Activated naive CD8-positive, alpha-beta T cell (primary cell): ENCODE measurements at regions not wholly inside any gene's neighbourhood (a gene's known extent, or its start where the extent isn't known, plus 50 kb on each side); places are given as distances from the start of the nearest gene placed in this dataset.
"Not testable (repeated sequence)": the region's sequence is repeated elsewhere in the genome, so short reads cannot be mapped to it uniquely, and the experiment has no call there.

ENCODE experiments used
- H3K27ac Mint-ChIP-seq: one replicate; pipeline ENCODE4 v1.8.0; 2021; ENCODE audit warnings: mixed read lengths
- H3K27me3 Mint-ChIP-seq: one replicate; pipeline ENCODE4 v1.8.0; 2021; ENCODE audit warnings: mixed read lengths
- H3K36me3 Mint-ChIP-seq: one replicate; pipeline ENCODE4 v1.8.0; 2021; ENCODE audit warnings: mixed read lengths
- H3K4me1 Mint-ChIP-seq: one replicate; pipeline ENCODE4 v1.8.0; 2021; ENCODE audit warnings: low read depth, mixed read lengths
- H3K4me3 Mint-ChIP-seq: one replicate; pipeline ENCODE4 v1.8.0; 2021; ENCODE audit warnings: mild to moderate bottlenecking, mixed read lengths
- H3K9me3 Mint-ChIP-seq: one replicate; pipeline ENCODE4 v1.8.0; 2021; ENCODE audit warnings: low read depth, mixed read lengths

DNA sequence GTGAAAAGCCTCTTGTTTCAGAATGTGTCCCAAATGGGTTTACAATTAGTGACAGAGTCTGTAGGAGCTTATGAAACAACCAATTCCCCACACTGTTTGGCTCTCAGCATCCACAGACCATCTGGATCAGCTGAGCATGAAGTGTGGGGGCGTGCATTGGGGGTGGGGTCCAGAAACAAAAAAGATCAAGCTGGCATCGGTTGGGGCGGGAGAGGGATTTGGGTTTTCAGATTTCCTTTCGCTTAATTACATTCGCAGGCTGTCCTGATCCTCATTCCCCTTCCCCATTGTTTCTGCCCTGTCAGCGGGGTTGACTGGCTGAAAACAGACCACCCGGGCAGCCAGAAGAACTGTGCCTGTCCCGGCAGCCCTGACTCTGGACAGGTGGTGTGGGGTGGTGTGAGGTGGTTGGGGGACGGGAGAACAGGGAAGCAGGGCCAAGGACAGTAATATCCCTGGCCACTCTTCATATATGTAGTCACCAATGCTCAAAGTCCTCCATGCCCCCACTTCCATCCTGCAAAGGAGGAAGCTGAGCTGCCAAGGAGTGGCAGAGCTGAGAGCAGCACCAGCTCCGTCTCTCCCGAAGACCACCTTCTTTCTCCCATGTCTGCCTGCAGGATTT is 92.0 kb downstream of the IER5 start:
- H3K36me3 Mint-ChIP-seq, result no peaks in the 10 kb centered on the region
- peaks cover 13% of the 10 kb centered on the region for H3K4me1 Mint-ChIP-seq
- H3K4me3 Mint-ChIP-seq, result no peak overlapping the region
- no peak overlapping the region for H3K27ac Mint-ChIP-seq
- H3K9me3 Mint-ChIP-seq, result no peaks in the 10 kb centered on the region
- H3K27me3 Mint-ChIP-seq, result no peaks in the 10 kb centered on the region

DNA sequence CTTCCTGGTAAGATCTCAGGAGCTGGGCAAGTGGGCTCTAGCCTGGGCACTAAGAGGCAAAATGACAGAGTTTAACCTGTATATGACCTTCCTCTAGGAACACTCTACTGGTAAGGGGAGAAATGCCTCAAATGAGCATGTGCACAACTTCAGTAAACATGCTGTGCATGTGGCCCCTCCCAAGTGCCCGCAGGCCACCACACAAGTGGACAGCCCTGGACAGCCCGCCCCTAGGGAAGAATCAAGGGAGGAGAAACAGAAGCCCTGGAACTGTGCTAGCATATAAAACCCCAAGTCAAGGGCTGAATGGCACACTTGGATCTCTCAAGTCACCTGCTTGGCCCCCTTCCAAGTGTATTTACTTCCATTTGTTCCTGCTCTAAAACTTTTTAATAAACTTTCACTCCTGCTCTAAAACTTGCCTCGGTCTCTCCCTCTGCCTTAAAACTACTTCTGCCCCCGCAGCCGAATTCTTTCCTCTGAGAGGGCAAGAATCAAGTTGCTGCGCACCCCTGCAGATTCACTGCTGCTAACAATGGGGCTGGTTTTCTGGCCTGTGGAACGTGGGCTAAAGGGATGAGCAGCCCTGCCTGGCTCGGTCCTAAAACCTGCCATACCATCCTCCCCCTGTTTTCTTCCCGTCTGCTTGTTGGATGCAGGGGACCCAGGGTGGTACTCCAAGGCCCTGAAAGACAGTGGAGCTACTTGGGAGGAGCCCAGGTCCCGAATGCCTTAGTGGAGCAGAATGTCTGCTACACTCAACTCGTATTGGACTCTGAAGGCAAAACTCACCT is 93.5 kb downstream of the IER5 start:
- Mint-ChIP-seq H3K4me3 (no peak overlapping the region), H3K4me1 (peaks cover 13% of the 10 kb centered on the region), H3K36me3 (no peaks in the 10 kb centered on the region), H3K27ac (no peak overlapping the region), H3K27me3 (peaks cover 2% of the 10 kb centered on the region), H3K9me3 (no peaks in the 10 kb centered on the region)

DNA sequence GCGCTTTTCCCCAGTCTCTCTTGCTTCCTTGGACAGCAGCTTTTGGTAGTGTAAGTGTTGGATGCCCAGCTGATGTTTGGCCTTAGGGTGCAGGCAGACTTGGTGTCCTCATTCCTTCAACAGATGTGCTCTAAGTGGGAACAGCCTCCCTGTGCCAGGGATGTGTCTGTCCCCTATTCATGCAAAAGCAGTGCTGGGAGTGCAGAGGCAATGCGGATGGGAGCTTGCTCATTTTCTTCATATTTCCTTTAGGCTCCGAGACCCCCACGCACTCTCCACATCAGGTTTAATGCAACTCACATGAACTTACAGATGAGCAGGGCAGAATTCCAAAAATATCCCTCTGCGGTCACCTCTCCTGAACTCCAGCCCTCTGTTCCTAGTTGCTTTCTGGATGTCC is 96.1 kb downstream of the IER5 start:
- Mint-ChIP-seq H3K4me1 (peaks cover 8% of the 10 kb centered on the region), H3K9me3 (no peaks in the 10 kb centered on the region), H3K27me3 (peaks cover 2% of the 10 kb centered on the region), H3K36me3 (no peaks in the 10 kb centered on the region), H3K4me3 (no peak overlapping the region), H3K27ac (no peak overlapping the region)

DNA sequence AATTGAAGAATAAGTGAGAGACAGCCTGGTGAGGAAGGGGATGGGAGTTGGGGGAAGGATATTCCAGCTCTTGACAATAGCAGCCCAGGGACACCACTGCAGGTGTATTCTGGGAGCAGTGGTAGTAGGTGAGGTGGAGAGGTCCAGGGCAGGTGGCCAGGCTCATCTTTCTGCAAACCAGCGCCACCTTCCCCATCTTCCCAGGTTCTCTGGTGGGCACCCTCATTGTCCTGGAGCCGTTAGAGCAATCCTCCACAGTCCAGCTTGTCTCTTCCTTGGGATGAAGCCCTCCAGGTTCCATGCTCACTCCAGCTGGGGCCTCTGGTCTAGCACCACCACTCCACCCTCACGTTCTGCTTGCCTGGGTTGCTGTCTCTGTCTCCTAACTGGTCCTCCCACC is 97.0 kb downstream of the IER5 start:
- no peaks in the 10 kb centered on the region for H3K36me3 Mint-ChIP-seq
- no peaks in the 10 kb centered on the region for H3K9me3 Mint-ChIP-seq
- no peaks in the 10 kb centered on the region for H3K4me1 Mint-ChIP-seq
- H3K27me3 Mint-ChIP-seq, result peaks cover 2% of the 10 kb centered on the region
- no peak overlapping the region for H3K4me3 Mint-ChIP-seq
- H3K27ac Mint-ChIP-seq, result no peak overlapping the region

DNA sequence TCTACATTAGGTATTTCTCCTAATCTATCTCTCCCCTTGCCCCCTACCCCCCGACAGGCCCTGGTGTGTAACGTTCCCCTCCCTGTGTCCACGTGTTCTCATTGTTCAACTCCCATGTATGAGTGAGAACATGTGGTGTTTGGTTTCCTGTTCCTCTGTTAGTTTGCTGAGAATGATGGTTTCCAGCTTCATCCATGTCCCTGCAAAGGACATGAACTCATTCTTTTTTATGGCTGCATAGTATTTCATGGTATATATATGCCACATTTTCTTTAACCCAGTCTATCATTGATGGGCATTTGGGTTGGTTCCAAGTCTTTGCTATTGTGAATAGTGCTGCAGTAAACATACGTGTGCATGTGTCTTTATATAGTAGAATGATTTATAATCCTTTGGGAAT is 97.6 kb downstream of the IER5 start:
- H3K36me3 Mint-ChIP-seq, H3K4me1 Mint-ChIP-seq, H3K27me3 Mint-ChIP-seq, H3K27ac Mint-ChIP-seq, H3K9me3 Mint-ChIP-seq, H3K4me3 Mint-ChIP-seq: not testable (repeated sequence)

DNA sequence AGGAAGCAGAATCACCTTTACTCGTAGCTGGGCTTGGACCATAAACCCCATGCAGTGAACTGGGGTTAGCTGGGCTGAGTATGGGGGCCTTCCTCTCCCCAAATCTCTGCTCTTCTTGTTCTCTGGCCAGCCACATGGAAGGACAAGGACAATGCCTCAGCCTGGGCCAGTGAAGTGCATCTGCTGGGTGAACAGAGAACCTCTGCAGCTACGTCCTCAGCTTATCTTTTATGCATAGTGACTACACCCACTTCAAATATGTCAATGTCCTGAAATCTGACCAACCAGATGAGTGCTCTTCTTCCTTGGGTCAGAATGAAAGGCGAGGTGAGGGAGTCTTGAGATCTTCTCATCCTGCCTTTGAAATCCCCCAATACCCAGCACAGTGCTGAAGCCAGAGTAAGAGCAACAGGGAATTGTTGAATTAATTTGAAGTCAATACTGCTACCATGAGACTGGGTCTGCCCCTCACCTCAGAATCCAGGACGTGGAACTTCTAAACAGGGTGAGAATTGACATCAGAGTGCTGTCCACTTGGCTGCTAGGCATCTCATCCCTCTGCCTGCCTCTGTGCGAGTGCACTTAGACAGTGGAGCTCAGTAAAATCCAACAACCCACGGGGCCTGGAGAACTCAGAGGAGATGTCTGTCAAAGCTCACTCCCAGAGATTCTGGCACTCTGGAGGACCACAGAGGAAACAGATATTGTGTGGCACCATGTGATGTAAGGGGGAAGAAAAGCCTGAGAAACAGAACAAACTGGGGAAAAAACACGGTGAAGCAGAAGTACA is 99.0 kb downstream of the IER5 start:
- Mint-ChIP-seq H3K4me1 (peaks cover 2% of the 10 kb centered on the region), H3K27me3 (peaks cover 2% of the 10 kb centered on the region), H3K4me3 (no peak overlapping the region), H3K36me3 (no peaks in the 10 kb centered on the region), H3K27ac (no peak overlapping the region), H3K9me3 (no peaks in the 10 kb centered on the region)

DNA sequence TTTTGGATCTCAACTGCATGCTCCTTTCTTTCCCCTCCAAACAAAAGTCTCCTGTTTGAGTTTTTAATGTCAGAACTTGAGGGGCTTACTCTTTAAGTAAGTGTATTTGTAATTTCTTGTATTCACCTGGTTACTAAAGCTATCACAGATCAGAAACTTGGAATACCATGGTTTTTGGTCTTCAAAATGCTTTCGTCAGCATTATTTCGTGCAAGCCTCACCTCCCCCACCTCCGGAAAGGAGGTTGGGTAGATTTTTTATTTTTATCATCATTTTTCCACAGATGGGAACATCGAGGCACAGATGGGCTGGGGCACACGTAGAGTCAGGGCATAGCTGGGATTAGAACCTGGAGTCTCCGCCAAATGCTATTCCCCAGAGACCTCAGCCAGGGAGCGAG is 100.7 kb downstream of the IER5 start:
- no peak overlapping the region for H3K4me3 Mint-ChIP-seq
- H3K36me3 Mint-ChIP-seq, result peaks cover 3% of the 10 kb centered on the region
- no peak overlapping the region for H3K27ac Mint-ChIP-seq
- H3K27me3 Mint-ChIP-seq, result peaks cover 4% of the 10 kb centered on the region
- H3K9me3 Mint-ChIP-seq, result no peaks in the 10 kb centered on the region
- H3K4me1 Mint-ChIP-seq, result peaks cover 2% of the 10 kb centered on the region

DNA sequence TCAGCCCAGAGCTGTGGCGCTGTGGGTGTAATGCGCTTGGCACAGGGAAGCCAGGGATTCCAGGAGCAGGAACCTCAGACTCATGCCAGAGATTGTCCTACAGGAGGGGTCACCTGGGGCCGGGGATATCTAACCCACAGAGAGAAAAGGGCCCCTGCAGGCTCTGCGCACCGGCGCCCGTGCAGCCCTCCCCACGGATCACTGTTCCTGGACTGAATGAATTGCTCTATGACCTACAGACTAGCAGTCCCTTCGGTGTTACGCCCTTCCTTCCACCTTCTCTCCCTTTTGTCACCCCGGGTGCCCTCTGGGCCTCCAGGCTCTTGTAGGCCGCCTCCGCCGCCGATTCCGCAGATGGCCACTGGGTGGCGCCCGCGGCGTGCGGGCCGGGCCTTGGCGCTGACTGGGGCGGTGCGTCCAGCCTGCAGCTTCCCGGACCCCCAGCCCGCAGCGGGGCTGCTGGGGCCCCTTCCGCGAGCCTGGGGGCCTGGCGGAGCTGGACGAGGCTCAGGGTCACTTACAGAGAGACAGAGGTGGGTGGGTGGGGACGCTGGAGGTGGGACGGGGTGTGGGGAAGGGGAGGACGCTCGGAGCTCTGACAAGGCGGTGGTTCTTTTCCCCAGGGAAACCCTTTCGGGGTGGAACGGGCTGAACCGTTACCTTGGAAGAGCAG is 101.3 kb downstream of the IER5 start:
- peaks cover 2% of the 10 kb centered on the region for H3K4me1 Mint-ChIP-seq
- H3K9me3 Mint-ChIP-seq, result no peaks in the 10 kb centered on the region
- H3K4me3 Mint-ChIP-seq, result no peak overlapping the region
- peaks cover 4% of the 10 kb centered on the region for H3K36me3 Mint-ChIP-seq
- H3K27me3 Mint-ChIP-seq, result peaks cover 4% of the 10 kb centered on the region
- no peak overlapping the region for H3K27ac Mint-ChIP-seq

DNA sequence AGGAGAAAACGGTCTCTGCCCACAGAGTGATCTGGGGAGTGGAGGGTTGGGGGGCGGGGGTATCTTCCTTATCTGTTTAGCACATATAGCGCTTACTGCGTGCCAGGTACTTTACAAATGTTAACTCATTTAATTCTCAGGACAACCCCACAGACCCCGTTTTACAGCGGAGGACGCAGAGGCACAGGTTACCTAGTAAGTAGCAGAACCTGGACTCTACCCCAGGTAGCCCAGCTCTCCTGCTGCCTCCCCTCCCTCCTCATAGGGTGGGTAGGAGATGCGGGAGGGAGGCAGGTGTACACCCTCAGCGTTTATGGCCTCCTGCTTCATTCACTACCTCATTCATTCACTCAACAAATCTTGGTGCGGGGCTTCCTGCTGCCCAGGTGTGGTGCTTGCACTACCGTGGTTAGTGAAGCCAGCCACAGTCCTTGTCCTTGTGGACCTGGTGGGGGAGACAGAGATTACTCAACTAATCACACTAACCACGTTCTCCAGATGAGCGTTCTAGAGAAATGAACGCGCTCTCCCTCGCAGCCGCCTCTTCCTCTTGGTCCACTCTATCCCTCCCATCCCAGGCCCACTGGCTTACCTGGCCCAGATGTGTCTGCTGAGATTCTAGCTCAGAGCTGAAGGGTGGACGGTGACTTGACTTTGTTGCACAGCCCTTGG is 102.0 kb downstream of the IER5 start:
- H3K4me1 Mint-ChIP-seq, result peaks cover 2% of the 10 kb centered on the region
- peaks cover 4% of the 10 kb centered on the region for H3K27me3 Mint-ChIP-seq
- H3K27ac Mint-ChIP-seq, result no peak overlapping the region
- no peak overlapping the region for H3K4me3 Mint-ChIP-seq
- H3K36me3 Mint-ChIP-seq, result peaks cover 4% of the 10 kb centered on the region
- H3K9me3 Mint-ChIP-seq, result no peaks in the 10 kb centered on the region

DNA sequence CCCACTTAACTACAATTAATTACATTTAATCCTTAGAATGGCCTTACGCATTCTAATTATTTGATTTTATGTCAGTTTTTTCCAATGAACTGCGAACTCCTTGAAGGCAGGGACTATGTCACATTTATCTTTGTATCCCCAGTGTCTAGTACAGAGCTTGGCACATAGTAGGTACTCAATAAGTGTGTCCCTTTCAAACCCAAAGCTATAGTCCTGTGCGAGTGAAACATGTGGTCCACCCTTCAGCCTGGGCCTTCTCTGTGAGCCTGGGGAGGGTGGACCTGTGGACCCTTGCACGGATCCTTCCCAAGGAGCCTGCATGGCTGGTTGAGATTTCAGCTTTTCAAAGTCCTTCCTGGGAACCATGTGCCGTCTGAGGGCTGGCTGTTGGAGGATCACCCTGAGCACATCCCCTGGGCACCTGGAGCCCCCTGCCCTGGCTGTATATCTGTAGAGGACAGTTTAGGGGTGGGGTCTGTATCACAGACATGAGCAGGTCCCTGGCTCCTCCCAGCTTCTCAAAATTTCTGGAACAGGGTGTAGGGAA is 103.1 kb downstream of the IER5 start:
- Mint-ChIP-seq H3K27me3 (peaks cover 2% of the 10 kb centered on the region), H3K27ac (no peak overlapping the region)

DNA sequence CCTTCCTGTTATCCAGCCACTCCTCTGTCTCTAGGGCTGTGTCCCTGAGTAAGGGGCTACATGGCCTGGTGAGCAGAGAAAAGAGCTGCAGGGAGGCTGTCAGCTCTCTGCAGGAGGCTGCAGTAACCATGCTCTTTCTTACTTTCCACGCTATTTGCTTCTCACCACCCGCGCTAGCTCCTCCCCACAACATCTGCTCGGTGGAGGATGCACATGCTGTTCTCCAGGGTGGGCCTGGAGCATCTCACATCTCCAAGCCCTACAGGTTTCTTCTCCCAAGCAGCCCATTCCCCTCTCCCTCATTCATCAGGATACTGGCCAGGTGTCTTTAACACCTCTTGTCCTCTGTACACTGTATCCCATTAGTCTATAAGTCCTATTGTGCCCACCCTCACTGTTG is 103.8 kb downstream of the IER5 start:
- H3K4me3 Mint-ChIP-seq, result no peak overlapping the region
- peaks cover 2% of the 10 kb centered on the region for H3K4me1 Mint-ChIP-seq
- H3K27ac Mint-ChIP-seq, result no peak overlapping the region
- H3K9me3 Mint-ChIP-seq, result no peaks in the 10 kb centered on the region
- peaks cover 2% of the 10 kb centered on the region for H3K27me3 Mint-ChIP-seq
- peaks cover 4% of the 10 kb centered on the region for H3K36me3 Mint-ChIP-seq

More for the DNA sequence above, 103.1 kb downstream of the IER5 start:
- Mint-ChIP-seq H3K4me1 (peaks cover 2% of the 10 kb centered on the region), H3K4me3 (no peak overlapping the region), H3K9me3 (no peaks in the 10 kb centered on the region), H3K36me3 (peaks cover 4% of the 10 kb centered on the region)

DNA sequence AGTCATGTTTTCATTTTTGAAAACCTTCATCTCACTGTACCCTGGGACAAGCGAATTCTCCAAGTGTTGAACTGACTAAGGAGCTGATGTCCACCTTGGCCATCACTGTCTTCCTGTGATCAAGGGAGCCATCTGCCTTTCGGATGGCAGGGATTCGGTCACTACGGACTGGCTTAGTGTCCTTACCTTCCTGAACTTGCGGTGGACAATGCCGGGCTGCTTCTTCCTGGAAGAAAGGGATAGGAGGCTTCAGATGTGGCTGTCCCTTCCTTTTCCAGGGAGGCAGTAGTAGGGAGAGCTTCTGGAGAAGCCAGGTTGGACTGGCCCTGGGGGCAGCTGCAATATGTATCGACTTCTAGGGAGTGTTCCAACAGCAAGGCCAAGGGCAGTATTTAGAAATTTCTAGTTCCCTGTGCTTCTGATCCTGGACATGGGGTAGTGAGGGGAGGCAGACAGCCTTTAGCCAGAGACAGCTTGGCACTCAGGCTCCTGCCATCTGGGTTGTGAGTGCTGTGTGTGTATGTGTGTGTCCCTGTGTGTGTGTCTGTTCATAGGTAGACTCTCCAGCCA is 114.6 kb downstream of the IER5 start:
- Mint-ChIP-seq H3K27me3 (no peaks in the 10 kb centered on the region), H3K4me3 (no peak overlapping the region), H3K27ac (no peak overlapping the region), H3K9me3 (no peaks in the 10 kb centered on the region), H3K36me3 (no peaks in the 10 kb centered on the region), H3K4me1 (peaks cover 1% of the 10 kb centered on the region)

DNA sequence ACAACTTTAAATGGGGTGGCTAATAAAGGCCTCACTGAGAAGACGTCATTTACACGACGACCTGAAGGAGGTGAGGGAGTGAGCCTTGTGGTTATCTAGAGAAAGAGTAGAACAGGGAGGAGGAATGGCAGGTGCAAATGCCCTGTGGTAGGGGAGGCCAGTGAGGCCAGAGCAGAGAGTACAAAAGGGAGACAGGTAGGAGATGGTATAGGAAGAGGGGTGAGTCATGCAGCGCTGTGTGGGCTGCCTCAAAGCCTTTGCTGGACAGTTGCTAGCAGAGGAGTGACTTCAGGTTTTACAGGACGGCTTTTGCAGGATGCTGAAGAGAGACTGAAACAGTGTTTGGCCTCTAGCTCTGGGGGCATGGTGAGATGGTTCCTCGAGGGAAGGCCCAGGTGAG is 116.0 kb downstream of the IER5 start:
- Mint-ChIP-seq H3K27ac (no peak overlapping the region), H3K4me3 (no peak overlapping the region), H3K9me3 (no peaks in the 10 kb centered on the region), H3K4me1 (peaks cover 1% of the 10 kb centered on the region), H3K27me3 (no peaks in the 10 kb centered on the region), H3K36me3 (no peaks in the 10 kb centered on the region)

DNA sequence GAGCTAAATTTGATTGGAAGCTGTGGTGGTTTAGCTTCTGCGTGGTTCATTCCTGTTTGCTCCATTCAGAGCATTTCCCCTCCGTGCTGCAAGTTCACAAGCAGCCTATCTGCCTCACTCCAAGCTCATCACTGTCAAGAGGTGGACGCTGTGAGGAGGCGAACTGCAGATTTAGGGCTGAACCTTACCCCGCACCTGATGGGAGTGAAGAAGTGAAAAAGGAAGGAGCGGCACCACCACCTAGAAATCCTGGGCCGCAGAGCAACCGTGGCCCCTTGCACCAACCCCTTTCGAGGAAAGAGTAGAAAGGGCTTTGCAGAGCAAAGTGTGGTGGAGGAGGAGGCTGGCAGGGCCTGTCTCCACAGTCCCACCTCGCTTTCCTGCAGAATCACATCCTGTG is 117.4 kb downstream of the IER5 start:
- no peaks in the 10 kb centered on the region for H3K27me3 Mint-ChIP-seq
- peaks cover 1% of the 10 kb centered on the region for H3K4me1 Mint-ChIP-seq
- no peak overlapping the region for H3K4me3 Mint-ChIP-seq
- no peaks in the 10 kb centered on the region for H3K36me3 Mint-ChIP-seq
- no peaks in the 10 kb centered on the region for H3K9me3 Mint-ChIP-seq
- H3K27ac Mint-ChIP-seq, result no peak overlapping the region
